GM19240 (cell line): ENCODE measurements at regions not wholly inside any gene's neighbourhood (a gene's known extent, or its start where the extent isn't known, plus 50 kb on each side); places are given as distances from the start of the nearest gene placed in this dataset.
"Not testable (repeated sequence)": the region's sequence is repeated elsewhere in the genome, so short reads cannot be mapped to it uniquely, and the experiment has no call there.

Experiments
- DNase-seq: peaks from one replicate; pipeline ENCODE4 v3.0.0; 2011; ENCODE audit warnings: low spot score; ENCODE audit not compliant: insufficient read length

DNA sequence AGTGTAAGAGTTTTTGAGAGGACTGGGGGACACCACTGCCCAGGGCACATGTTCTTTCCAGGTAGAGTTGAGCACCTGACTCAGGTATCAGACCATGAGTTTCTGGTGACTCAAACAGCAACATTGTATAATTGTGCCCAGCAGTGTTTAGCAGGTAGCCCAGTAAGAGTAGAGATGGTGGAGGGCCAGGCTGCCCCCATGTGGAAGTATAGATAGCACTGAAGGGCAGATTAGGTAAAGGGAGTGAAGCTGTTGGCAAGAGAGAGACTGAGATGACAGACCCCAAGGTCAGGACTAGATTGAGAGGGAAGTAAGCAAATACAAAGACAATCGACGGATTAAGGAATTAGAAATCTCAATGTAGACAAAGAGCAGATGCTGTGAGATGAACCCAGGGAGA is 74.6 kb downstream of the TRIM42 start:
- DNase-seq: no peak

DNA sequence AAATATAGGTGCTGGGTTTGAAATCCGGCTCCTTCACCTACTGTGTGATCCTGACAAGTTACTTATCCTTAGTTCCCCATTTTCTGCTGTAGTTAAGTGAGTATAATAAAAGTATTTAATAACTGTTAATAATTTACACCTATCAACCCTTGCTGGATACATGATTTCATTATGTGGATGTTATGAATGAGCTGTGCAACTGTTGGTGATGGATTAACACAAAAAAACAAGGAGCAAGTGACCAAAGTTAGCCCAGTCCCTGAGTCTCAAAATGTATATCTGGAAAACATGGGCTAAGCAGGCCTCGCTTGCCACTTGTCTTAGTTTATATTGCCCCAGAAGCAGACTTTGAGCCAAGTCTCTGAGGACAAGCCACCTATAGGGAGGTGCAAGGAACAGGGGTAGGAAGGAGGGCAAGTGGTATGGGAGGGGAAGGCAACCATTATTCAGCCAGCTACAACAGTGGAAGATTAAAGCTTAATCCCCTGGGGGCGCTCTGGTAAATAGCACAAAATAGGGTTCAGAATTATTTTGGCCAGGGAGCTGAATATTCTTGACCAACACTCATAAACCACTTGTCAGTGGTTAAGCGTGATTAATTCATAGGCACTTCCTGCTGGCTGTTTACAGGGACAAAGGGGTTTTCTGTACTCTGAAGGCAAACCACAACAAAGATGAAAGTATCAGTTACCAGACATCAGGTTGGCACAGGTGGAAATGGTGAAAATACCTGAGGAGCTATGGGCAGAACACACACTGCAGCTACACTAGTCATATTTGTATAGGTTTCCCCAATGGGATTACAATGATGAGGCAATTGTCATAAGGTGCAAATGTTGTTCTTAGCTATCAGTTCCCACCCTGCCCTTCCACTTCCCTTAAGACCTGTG is 76.2 kb downstream of the TRIM42 start:
- no peak for DNase-seq

DNA sequence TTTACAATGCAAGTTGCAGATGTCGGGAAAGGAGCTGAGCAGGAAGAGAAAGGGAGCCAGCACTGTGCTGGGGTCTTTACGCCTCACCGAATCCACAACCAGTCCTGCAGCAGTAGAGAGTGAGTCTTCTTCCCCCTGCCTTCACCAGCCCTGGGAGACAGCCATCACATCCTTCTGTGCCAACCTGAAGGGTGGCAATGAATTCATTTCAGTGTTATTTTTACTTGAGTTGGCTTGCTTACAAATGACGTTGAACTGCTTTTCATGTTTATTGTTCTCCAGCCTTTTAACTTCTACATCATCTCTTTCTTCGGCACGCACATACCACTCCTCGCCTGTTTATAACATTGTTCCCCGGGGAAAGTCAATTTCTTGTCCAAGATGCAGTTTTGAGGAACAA is 77.1 kb downstream of the TRIM42 start:
- no peak for DNase-seq

DNA sequence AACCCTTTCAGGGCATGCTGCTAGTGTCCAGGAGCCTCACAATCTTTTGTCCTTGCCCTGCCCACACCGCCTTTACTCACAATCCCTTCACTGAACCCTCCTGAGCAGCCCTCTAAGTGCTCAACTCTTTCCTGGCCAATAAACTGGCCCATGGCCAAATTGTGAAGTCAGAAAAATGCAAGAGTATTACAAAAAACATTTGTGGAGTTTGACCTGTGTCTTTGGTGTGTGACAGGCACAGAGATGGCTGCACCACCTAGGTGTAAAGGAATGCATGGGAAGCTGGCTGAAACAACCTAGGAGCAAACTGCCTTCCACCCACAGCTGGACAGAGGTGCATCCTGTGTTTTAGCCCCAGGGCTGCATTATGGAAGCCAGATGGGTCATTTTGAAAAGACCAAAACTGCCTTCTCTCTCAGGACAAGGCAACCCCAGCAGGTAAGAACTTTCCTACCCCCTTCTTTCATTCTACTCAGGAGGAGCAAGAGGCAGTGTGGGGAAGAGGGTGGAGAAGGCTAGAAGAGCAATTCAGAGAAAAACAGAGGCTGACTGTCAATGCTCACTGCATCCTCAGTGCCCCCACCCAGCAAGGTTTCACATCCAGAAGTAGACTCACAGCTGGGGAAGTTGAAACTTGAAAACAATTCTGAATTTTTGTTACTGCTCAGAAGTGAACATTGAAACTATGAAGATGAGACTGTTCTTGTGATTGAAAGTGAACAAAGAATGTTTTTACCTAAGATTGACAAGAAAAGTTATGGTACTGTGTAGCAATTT is 78.6 kb downstream of the TRIM42 start:
- DNase-seq: peak; percentile 41

DNA sequence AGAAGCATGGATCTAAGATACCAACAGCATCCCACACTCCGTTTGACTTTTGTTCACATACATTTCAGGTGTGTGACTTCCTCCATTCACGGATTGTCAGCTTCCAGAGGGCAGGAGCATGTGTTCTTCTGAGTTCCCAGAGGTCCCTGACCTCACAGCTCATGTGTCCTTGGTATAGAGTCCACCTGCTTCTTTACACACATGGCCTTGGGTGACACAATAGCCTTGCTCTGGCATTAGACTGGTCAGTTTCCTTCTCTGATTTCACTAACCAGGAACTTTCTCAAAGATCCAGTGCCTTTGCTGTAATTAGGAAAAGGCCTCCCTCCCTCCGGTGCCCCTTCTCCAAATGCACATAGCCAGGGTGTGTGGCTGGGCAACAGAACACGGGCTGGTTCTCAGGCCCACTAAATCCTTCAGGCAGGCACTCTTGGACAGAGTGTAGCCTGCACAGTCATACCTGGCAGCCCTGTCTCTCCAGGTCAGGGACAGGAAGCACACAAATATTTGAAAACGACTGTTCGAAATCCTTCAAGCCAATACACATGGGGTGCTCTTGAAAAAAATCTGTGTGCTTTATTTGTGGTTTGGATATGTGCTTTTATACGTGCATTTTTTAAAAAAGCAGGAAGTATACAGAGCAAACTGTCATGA is 81.1 kb downstream of the TRIM42 start:
- DNase-seq: no peak

DNA sequence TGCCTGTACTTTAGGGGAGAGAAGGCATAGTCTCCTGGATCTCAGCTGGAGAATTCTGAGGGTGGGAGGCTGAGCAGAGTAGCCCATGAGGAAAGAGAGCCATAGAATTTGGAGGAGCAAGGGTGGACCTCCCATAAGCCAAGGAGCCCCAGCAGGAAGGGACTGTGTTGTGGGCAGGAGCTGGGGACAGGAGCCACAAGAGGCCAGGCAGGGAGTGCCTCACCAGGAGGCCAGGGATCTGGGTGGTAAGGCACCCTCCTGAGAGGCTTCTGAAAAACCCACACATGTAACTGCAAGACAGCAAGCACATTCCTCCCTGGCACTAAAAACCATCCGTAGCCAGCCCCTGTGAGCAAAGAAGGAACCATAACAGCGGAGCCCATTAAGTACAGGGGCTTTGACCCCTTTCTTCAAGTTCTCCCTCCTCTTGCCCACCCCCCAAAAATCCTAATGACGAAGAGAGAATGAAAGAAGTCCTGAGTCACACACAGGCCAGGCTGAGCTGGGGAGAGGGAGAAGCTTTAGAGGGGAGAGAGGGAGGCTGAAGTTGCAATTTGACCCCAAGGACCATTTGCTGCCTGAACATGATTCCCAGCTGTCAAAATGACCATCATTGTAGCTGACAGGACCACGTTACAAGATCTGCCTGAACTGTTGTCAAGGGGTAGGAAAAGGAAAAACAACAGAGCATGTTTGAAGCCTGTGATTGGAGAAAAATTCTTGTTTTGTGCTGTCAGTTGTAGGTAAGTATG is 82.6 kb downstream of the TRIM42 start:
- DNase-seq: no peak

DNA sequence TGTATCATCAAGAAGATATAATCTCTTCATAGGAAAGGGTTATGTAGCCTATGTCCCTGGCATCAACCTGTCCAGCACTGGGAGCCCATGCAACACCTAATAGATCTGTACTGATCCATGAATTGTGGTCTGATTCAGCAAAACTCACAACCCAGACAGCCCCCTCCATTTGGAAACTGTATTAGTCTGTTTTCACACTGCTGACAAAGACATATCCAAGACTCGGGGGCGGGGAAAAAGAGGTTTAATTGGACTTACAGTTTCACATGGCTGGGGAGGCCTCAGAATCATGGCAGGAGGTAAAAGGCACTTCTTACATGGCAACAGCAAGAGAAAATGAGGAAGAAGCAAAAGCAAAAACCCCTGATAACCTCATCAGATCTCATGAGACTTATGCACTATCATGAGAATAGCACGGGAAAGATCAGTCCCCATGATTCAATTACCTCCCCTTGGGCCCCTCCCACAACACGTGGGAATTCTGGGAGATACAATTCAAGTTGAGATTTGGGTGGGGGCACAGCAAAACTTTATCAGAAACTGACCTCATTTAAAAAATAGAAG is 83.3 kb downstream of the TRIM42 start:
- DNase-seq: no peak

DNA sequence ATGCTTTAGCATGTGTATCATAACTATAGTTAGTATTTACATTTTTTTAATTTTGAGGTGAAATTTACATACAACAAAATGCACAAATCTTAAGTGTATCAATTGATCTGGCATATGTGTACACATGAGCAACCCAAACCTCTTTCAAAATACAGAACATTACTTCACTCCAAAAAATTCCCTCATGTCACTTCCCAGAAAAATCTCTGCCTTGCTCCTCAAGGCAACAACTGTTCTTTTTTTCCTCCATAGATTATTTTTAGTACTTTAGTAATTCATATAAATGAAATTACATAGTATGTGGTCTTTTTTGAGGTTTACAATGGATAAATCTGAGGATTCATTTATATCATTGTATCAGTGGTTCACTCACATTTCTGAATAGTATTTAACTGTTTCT is 84.9 kb downstream of the TRIM42 start:
- no peak for DNase-seq

DNA sequence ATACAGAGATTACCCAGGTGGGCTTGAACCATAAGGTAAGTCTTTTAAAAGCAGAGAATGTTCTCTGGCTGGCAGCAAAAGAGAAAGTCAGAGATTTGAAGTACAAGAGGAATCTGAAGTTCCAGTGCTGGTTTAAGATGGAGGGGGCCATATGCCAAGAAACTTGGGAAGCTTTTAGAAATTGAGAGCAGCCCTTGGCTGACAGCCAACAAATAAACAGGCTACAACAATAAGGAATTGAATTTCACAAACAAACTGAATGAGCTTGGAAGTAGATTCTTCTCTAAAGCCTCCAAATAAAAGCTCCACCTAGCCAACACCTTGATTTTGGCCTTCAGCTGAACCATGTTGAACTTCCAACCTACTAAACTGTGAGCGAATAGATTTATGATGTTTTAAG is 85.7 kb downstream of the TRIM42 start:
- DNase-seq: no peak

DNA sequence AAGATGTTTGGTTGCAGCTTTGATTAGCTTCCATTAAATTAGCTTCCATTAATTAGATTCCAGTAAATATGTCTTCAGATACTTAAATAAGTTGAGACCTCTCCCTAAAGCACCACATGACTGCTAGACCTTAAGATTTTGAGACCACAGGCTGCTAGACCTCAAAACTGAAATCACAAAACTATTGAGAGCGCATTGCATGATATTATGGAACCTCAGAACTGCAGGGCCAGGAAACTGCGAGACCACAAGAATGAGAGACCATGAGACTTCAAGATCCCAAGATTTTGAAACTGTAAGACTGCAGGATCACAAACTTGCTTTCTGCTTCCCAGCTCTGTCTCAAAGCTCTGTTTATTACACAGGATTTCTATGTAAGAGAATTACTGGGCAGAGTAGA is 87.4 kb downstream of the TRIM42 start:
- no peak for DNase-seq

DNA sequence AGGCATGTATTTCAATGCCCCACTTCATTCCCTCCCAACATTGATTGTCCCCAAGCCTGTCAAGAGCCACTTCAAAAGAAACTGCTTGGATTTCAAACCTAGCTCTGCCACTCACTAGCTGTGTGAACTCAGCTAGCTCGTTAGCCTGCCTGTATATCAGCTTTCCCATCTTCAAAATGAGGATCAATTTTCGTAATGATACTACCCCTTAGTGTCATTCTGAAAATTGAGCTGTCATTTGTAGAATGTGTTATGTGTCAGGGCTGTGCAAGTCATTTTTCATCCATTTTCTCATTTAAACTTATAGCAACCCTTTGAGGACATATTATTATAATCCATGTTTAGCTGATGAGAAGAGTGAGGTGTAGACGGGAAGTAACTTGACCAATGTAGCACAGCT is 88.6 kb downstream of the TRIM42 start:
- DNase-seq: no peak

DNA sequence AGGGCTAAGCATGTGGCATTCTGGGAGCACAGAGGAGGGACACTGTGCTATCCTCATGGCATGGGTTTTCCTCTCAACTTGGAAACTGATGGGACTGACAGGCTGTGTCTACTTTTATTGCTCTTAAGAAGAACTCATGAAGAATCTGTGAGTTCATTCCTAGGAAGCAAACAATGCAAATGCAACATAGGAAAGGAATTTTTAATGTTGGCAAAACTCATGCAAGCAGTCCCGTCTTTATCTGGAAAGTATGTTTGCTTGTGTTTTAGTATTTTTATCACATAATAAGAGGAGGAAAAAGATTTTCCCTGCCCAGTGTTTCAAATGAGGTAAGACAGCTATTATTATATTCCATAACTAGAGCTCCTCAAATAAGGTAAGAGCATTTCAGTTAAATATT is 89.7 kb downstream of the TRIM42 start:
- DNase-seq: no peak

DNA sequence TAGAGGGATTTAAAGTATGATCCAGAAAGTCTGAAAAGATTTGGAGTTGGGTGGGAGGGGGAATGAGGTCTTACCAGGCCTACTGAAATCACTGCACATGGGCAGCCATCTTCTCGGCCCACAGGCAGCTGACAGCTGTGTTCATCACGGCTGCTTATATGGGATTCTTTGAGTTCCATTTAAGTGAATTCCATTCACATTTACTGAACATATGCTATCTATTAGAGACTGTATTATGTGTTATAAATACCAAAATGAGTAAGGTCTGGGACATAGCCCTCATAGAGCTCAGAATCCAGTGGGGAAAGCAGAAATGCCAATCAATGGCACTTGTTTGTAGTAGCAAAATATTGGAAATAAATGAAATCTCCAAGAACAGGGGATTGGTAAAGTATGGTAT is 91.1 kb downstream of the TRIM42 start:
- DNase-seq: no peak

DNA sequence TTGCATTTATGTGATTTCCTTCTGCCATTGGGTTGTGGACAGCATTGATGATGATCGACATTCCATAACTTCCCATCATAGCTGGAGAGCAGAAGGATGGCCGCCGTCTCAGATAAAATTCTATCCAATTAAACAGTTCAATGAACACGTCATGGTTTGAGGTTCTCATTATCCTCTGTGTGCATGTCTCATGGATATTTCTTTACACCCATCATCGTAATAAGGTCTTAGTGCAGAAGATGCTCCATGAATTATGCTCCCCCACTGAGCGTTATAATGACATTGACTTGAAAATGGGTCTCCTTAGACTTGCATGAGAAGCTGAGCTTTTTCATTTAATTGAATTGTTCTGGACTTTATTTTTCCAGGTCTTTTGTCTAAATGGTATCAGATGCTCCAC is 92.1 kb downstream of the TRIM42 start:
- no peak for DNase-seq

DNA sequence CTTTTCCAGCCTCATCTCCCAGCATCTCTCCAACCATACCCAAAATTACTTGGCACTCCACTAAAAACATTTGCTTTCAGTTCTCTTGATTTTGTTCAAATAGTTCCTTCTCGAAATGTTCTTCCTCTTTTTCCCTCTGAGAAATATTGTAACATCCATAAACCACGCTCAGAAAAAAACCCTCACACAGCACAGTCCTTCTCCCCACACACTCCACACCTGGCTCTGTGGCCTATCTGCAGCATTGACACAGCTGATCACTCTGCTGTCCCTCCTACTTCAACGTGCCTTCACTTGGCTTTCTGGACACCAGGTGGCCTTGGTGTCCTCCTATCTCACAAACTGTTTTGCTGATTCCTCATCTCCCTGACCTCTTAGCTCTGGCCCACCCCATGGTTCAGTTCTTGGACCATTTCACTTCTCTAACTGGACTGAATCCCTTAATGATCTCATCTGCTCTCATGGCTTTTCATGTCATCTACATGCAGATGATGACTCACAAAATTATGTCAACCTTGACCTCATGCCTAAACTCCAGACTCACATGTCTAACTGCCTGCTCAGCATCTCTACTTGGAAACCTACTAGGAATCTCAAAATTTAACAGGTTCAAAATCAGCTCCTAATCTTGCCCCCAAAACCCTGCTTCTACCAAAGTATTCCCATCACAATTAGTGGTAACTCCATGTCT is 93.3 kb downstream of the TRIM42 start:
- no peak for DNase-seq

DNA sequence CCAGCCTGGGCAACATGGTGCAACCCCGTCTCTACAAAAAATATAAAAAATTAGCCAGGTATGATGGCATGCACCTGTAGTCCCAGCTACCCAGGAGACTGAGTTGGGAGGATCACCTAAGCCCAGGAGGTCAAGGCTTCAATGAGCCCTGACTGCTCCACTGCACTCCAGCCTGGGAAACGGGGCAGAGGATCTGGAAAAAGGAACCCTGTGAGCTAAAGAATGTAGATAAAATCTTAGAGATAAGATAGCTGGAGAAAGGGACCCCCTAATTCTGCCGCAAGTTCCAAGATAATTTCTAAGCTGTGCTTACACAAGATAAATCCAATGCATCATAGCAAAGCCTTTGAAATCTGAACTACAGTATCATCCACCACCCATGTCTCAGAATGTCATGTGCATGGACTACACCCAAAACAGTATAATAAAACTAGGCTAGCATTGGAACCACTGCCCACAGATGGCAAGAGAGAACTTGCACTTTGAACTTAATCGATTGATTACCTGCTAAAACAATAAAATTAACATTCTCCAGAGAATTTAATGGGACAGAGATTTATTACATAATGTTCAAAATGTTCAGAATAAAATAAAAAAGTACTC is 99.9 kb downstream of the TRIM42 start:
- no peak for DNase-seq

DNA sequence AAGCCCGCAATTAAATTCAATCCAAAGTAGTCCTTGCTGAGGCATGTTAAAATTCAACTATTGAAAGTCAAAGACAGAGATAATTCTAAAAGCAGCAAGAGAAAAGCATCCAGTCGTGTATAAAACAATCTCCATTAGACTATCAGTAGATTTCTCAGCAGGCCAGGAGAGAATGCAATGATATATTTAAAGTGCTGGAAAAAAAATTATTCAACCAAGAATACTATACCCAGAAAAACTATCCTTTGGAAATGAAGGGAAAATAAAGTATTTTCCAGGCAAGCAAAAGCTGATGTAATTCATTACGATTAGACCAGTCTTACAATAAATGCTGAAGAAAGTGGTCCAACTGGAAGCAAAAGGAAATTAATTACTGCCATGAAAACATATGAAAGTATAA is 113.5 kb downstream of the TRIM42 start:
- no peak for DNase-seq

DNA sequence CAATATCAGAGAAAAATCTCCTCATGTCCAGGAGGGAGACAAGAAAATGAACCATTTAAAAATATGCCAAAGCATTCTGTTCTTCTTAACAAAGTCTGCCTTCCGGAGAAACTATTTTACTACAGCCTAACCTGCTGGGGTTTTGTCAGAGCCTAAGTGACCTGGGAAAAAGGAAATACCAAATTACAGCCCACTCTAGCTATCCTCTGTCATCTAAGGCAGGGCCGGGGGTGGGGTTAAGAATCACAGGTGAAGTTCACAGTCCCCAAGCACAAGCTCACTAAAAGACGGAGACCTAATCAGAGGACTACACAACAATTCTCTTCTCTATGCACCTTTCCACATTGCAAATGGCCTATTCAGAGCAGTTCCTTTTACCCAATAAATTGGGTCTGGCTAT is 116.6 kb downstream of the TRIM42 start:
- DNase-seq: no peak

DNA sequence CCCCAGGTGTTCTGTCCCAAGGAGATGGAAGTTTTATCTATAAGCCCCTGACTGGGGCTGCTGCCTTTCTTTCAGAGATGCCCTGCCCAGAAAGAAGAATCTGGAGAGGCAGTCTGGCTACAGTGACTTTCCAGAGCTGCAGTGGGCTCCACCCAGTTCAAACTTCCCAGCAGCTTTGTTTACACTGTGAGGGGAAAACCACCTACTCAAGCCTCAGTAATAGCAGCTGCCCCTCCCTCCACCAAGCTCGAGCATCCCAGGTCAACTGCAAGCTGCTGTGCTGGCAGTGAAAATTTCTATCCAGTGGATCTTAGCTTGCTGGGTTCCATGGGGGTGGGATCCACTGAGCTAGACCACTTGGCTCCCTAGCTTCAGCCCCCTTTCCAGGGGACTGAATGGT is 125.0 kb downstream of the TRIM42 start:
- not testable (repeated sequence) for DNase-seq

DNA sequence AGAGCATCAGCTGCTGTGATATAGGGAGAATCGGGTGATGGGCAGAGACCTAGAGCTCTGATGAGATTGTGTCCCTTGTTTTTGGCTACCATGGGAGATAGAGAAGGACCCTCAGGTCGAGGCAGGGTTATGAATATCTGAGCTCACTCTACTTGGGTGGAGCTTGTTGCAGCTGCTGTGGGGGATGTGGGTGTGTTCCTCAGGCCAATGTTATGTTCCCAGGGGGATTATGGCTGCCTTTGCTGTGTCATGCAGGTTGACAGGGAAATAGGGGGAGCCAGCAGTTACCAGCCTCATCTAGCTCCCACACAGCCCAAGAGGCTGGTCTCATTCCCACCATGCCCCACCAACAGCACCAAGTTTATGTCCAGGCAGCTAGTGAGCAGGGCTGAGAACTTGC is 131.5 kb downstream of the TRIM42 start:
- DNase-seq: no peak
